ENCODE measurements at regions not wholly inside any gene's neighbourhood (a gene's known extent, or its start where the extent isn't known, plus 50 kb on each side); places are given as distances from the start of the nearest gene placed in this dataset.

DNA sequence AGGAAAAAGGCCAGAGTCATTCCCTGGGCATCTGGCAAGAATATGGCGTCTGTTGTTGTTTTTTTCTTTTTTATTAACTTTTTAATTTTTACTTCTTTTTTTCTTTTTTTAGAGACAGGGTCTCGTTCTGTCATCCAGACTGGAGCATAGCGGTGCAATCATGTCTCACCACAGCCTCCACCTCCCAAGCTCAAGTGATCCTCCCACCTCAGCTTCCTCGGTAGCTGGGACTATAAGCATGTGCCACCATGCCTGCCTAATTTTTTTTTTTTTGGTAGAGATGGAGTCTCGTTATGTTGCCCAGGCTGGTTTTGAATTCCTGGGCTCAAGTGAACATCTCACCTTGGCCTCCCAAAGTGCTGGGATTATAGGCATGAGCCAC is 54.0 kb upstream of the PRDM11 start:
- DNase-seq (ENCODE audit: low spot score in 2 of 2) = no peak
- peak overlapping the region; percentile 75 to 89 for H3K27ac ChIP-seq
- H3K9me3 ChIP-seq = no peaks in the 10 kb centered on the region
- peaks cover 4 to 33% of the 10 kb centered on the region in 2 donors for H3K4me1 ChIP-seq
- TF ChIP-seq, protein P1, sequence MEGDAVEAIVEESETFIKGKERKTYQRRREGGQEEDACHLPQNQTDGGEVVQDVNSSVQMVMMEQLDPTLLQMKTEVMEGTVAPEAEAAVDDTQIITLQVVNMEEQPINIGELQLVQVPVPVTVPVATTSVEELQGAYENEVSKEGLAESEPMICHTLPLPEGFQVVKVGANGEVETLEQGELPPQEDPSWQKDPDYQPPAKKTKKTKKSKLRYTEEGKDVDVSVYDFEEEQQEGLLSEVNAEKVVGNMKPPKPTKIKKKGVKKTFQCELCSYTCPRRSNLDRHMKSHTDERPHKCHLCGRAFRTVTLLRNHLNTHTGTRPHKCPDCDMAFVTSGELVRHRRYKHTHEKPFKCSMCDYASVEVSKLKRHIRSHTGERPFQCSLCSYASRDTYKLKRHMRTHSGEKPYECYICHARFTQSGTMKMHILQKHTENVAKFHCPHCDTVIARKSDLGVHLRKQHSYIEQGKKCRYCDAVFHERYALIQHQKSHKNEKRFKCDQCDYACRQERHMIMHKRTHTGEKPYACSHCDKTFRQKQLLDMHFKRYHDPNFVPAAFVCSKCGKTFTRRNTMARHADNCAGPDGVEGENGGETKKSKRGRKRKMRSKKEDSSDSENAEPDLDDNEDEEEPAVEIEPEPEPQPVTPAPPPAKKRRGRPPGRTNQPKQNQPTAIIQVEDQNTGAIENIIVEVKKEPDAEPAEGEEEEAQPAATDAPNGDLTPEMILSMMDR (IDR thresholded peaks at IDR 0.05) = no peak
- H3K4me3 ChIP-seq = no peak overlapping the region
- H3K36me3 ChIP-seq = no peaks in the 10 kb centered on the region
- intact Hi-C loops (cut with DNase I) = loop anchor here (5.0 to 10.0 kb wide), 2 partner anchors 70 to 572 kb away; partner anchors contain the start of gene CHST1
- no peaks in the 10 kb centered on the region for H3K27me3 ChIP-seq

DNA sequence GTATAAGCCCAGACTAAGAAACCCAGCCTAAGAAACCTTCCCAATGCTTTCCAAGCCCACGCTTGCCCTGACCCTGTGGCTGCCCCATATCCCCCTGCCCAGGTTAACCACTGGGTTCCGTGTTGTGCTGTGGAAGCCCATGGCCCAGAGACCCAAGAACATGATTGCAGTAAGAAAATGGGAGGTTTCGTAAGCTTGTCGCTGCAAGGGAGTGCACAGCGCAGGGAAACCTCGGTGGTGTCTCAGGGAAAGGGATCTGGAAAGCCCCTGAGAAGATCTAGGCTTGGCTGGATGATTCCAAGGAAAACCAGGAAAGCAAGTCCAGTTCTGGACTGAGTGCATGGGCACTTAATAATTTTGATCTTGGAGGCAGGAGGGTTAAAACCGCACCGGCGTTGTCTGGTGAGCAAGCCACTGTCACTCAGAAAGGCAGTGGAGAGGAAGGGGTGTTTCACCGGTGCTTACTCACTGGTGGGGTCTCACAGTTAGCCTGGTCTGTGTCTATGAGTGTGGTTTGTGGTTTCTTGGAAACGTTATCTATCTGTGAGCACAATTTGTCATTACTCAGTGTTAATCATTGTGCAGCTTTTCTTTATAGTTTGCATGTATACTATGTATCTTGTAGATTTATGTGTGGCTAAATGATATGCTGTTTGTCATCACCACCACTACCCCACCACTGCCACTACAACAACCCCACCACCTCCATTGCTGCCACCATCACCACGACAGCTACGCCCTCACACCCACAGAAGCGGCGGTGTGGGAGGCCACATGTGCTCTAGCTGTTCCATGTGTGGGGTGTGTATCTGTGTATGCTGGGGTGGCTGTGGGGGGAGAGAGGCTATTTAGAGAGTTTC is 53.3 kb upstream of the PRDM11 start:
- Histone ChIP-seq H3K9me3 (no peaks in the 10 kb centered on the region), H3K36me3 (no peaks in the 10 kb centered on the region), H3K4me1 (peaks cover 4 to 33% of the 10 kb centered on the region in 2 donors), H3K27me3 (no peaks in the 10 kb centered on the region), H3K27ac (peak overlapping the region in 1 of 2 donors; percentile 75), H3K4me3 (no peak overlapping the region)
- intact Hi-C loops (cut with DNase I) = loop anchor here (5.0 to 10.0 kb wide), 2 partner anchors 71 to 572 kb away; partner anchors contain the start of gene CHST1
- TF ChIP-seq, protein P1 (IDR thresholded peaks at IDR 0.05) = no peak
- DNase-seq (ENCODE audit: low spot score in 2 of 2) = peak in 1 of 2 donors; percentile 25

DNA sequence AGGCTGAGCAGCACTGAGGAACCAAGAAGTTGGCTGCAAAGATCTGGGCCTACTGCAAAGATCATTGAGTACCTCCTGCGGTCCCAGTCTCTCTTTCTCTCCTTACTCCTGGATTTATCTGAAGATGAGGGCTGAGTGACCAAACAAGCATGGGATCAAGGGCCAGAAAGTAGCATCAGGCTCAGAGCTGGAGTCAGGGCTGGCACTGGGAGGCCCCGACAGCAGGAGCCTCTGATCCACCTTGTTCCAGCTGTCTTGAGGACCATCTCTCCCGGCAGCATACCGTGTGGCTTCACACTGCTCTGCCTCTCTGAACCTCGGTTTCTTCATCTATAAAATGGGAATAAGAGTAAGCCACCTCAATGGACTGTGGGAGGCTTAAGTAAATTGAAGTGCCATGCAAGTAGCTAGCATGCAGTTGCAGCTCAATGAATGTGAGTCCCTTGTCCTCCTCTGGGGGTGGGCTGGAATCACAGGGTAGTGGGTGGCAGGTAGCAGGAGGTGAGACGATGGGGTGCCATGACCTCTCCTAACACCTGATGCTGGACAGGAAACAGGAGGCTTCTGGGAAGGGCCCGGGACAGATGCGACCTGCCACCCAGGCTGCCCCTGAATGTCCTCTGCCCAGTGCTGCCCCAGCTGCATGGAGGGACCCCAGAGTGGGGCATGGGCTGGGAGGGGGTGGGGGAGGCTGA is 52.5 kb upstream of the PRDM11 start:
- Histone ChIP-seq H3K9me3 (no peaks in the 10 kb centered on the region), H3K27ac (no peak overlapping the region), H3K36me3 (no peaks in the 10 kb centered on the region), H3K27me3 (no peaks in the 10 kb centered on the region), H3K4me3 (no peak overlapping the region), H3K4me1 (peaks cover 4 to 32% of the 10 kb centered on the region in 2 donors)
- peak in 1 of 2 donors; percentile 35 for DNase-seq (ENCODE audit: low spot score in 2 of 2)
- intact Hi-C loops (cut with DNase I) = loop anchor here (5.0 to 10.0 kb wide), 2 partner anchors 72 to 571 kb away; partner anchors contain the start of gene CHST1
- TF ChIP-seq, protein P1 (IDR thresholded peaks at IDR 0.05) = no peak

DNA sequence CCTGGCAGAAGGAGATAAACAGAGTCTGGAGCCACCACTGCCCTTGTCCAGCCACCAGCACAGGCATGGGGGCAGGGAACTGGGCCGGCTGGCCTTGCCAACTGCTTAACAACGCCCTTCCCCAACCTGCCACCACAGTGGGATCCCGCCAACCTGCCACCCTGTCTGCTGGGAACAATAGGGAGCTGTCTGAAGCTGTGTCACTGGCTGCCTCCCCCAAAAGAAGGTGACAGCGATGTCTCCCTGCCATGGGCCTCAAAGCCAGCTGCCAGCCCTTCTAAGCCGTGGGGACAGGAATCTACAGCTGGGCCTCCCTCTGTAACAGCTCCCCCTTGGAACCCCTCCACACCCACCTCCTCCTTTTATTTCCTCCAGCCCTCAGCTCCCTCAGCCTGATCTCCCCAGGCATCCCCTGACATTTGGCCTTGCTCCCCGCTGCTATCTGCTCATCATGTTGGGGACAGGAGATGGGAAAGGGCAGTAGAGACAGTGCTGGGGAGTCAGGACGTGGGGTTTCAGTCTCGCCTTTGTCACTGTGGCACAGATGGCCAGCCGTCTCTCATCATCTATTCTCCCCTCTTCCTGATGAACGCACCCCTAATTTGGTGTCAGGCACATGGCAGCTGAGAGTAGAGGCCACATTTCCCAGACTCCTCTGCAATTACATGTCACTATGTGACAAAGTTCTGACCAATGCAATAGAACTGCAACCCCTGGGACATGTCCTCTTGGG is 51.3 kb upstream of the PRDM11 start:
- no peaks in the 10 kb centered on the region for H3K27me3 ChIP-seq
- peak in 1 of 2 donors; percentile 55 for DNase-seq (ENCODE audit: low spot score in 2 of 2)
- no peaks in the 10 kb centered on the region for H3K36me3 ChIP-seq
- no peaks in the 10 kb centered on the region for H3K9me3 ChIP-seq
- H3K4me1 ChIP-seq = peaks cover 0 to 26% of the 10 kb centered on the region in 2 donors
- intact Hi-C loops (cut with DNase I) = loop anchor here (5.0 to 10.0 kb wide), 2 partner anchors 73 to 570 kb away; partner anchors contain the start of gene CHST1
- TF ChIP-seq, protein P1 (IDR thresholded peaks at IDR 0.05) = no peak
- H3K4me3 ChIP-seq = no peak overlapping the region
- no peak overlapping the region for H3K27ac ChIP-seq

DNA sequence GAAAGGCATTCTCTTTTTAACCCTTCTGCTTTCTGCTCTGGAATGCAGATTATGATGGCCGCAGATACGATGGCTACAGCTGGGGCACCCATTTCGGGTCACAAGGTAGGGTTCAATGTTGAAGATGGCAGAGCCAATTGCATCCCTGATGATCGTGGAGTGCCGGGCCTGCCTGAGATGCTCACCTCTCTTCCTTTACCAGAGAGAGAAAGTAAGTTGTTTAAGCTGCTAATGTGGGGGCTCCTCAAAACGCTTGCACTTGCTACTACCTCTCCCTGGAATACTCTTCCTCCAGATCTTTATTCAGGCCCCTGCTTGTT is 50.8 kb upstream of the PRDM11 start:
- intact Hi-C loops (cut with DNase I) = loop anchor here (10.0 kb wide), 1 partner anchor 569 kb away; the partner anchor contains the start of gene CHST1
- Histone ChIP-seq H3K4me1 (peaks cover 0 to 22% of the 10 kb centered on the region in 2 donors), H3K4me3 (no peak overlapping the region), H3K9me3 (no peaks in the 10 kb centered on the region), H3K36me3 (no peaks in the 10 kb centered on the region), H3K27me3 (no peaks in the 10 kb centered on the region), H3K27ac (no peak overlapping the region)
- TF ChIP-seq, protein P1 (IDR thresholded peaks at IDR 0.05) = no peak
- DNase-seq (ENCODE audit: low spot score in 2 of 2) = no peak

All from ascending aorta (tissue), 2 donors.